IPS-15b (cell line): ENCODE measurements at regions not wholly inside any gene's neighbourhood (a gene's known extent, or its start where the extent isn't known, plus 50 kb on each side); places are given as distances from the start of the nearest gene placed in this dataset.
"Not testable (repeated sequence)": the region's sequence is repeated elsewhere in the genome, so short reads cannot be mapped to it uniquely, and the experiment has no call there.

Experiments used
- H3K27me3 ChIP-seq: one replicate; pipeline ENCODE4 v1.6.1; 2013; ENCODE audit warnings: low read length; ENCODE audit not compliant: control insufficient read depth, insufficient read depth
- H3K36me3 ChIP-seq: one replicate; pipeline ENCODE4 v1.6.1; 2013; ENCODE audit warnings: low read length; ENCODE audit not compliant: control insufficient read depth, insufficient read depth
- H3K4me1 ChIP-seq: one replicate; pipeline ENCODE4 v1.6.1; 2013; ENCODE audit warnings: mild to moderate bottlenecking, low read length; ENCODE audit not compliant: control insufficient read depth, insufficient read depth
- H3K4me3 ChIP-seq: one replicate; pipeline ENCODE4 v1.5.1; 2013; ENCODE audit warnings: low read depth, low read length
- H3K9ac ChIP-seq: one replicate; pipeline ENCODE4 v1.6.1; 2013; ENCODE audit warnings: low read depth, mild to moderate bottlenecking, low read length
- H3K9me3 ChIP-seq: one replicate; pipeline ENCODE4 v1.6.1; 2013; ENCODE audit warnings: mild to moderate bottlenecking, low read length; ENCODE audit not compliant: control insufficient read depth, insufficient read depth

- Histone ChIP-seq H3K27me3 (no peaks in the 10 kb centered on the region), H3K9ac (no peak overlapping the region), H3K36me3 (no peaks in the 10 kb centered on the region), H3K4me1 (peaks cover 17% of the 10 kb centered on the region), H3K9me3 (no peaks in the 10 kb centered on the region), H3K4me3 (no peak overlapping the region)
Measured at GRCh38 chr10:2202401-2202800, 465.1 kb upstream of the ADARB2 start.

DNA sequence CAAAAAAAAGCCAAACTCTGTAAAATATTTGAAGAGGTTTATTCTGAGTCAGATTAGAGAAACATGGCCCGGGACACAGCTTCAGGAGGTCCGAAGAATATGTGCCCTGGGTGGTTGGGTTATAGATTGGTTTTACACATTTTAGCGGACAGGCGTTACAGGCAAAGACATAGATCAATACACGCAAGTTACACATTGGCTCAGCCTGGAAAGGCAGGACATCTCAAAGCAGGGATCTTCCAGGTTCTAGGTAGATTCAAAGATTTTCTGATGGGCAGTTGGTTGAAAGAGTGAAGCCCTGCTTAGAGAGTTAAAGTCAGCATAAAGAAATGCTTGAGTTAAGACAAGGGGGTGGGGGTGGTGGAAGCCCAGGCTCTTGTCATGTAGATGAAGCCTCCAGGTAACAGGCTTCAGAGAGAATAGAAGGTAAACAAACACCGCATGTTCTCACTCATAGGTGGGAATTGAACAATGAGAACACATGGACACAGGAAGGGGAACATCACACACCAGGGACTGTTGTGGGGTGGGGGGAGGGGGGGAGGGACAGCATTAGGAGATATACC lies 464.3 kb upstream of the ADARB2 start:
- Histone ChIP-seq H3K9me3 (no peaks in the 10 kb centered on the region), H3K9ac (no peak overlapping the region), H3K36me3 (no peaks in the 10 kb centered on the region), H3K27me3 (no peaks in the 10 kb centered on the region), H3K4me1 (peaks cover 17% of the 10 kb centered on the region), H3K4me3 (no peak overlapping the region)

DNA sequence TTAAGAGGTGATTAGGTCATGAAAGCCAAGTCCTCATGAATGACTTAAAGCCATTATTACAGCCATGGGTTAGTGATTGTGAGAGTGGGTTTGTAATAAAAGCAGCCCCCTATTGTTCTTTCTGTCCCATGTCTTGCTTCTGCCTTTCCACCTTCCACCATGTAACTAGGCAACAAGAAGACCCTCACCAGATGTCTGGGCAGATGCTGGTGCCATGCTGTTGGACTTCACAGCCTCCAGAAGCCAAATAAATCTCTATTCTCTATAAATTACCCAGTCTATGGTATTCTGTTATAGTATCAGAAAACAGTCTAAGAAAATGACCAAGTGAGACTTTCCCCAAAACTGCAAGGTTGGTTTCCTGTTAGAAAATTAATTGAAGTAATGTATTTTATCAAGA lies 460.3 kb upstream of the ADARB2 start:
- no peaks in the 10 kb centered on the region for H3K9me3 ChIP-seq
- no peak overlapping the region for H3K4me3 ChIP-seq

DNA sequence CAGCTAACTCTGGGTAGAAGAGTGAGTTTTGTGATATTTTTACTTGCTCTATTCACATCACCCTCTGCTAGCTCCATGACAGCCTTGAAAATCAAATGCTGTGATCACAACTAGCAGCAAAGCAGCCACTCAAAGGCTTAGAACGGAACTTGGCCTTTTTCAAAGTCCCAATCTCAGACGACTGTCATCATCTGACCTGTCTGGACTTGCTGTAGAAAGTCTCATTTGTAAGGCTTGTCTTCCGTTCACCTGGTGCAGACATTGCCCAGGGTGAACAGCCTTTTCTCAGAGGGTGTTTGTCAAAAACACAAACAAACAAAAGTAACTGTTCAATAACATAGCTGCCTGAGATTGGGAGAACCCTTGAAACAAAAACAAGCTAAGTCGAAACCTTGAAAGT lies 458.9 kb upstream of the ADARB2 start:
- Histone ChIP-seq H3K9ac (no peak overlapping the region), H3K9me3 (no peaks in the 10 kb centered on the region), H3K36me3 (no peaks in the 10 kb centered on the region), H3K4me3 (no peak overlapping the region), H3K4me1 (peaks cover 4% of the 10 kb centered on the region), H3K27me3 (no peaks in the 10 kb centered on the region)

More for the DNA sequence above, 460.3 kb upstream of the ADARB2 start:
- Histone ChIP-seq H3K4me1 (peaks cover 14% of the 10 kb centered on the region), H3K27me3 (no peaks in the 10 kb centered on the region), H3K36me3 (no peaks in the 10 kb centered on the region), H3K9ac (no peak overlapping the region)

- not testable (repeated sequence) for H3K9ac ChIP-seq, H3K9me3 ChIP-seq, H3K36me3 ChIP-seq
Measured at GRCh38 chr10:2189356-2189755, 452.0 kb upstream of the ADARB2 start.

GRCh38 chr10:2188371-2188770 lies 451.0 kb upstream of the ADARB2 start:
- H3K4me3 ChIP-seq: no peak overlapping the region
- no peaks in the 10 kb centered on the region for H3K36me3 ChIP-seq
- no peak overlapping the region for H3K9ac ChIP-seq
- H3K9me3 ChIP-seq: no peaks in the 10 kb centered on the region
- no peaks in the 10 kb centered on the region for H3K4me1 ChIP-seq
- H3K27me3 ChIP-seq: no peaks in the 10 kb centered on the region

More at GRCh38 chr10:2189356-2189755, 452.0 kb upstream of the ADARB2 start:
- H3K27me3 ChIP-seq, H3K4me1 ChIP-seq, H3K4me3 ChIP-seq: not testable (repeated sequence)

GRCh38 chr10:2173327-2173726 lies 436.0 kb upstream of the ADARB2 start:
- H3K36me3 ChIP-seq: no peaks in the 10 kb centered on the region

DNA sequence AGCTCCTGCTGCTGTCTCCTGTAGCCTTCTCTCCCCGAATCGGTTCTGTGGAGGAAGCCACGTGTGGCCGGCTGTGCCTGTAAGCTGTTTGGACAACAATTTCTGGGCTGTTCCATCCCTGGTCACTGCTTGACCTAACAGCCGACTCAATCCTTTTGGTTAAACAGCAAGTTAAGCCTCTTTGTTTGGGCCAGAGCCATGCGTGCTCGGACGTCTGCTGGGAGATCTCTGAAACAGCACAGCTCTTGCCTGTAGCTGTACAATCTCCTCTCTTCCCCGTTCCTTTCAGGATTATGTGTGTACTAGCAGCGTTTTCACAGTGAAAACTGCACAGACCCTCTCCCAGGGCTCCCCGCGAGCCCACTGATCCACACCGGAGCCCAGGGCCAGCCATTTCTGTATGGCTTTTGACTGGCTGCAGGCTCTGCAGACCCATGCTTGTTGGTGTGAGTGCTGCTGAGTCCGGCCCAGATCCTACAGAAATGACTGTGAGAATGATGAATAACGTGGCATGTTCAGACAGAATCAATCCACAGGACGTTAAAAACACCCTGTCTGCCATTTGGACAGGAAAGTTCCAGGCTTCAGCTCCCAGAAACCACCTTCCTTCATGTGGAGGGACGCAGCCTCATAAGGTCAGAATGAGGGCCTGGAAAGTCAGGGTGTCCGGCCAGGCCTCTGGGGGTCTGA lies 428.6 kb upstream of the ADARB2 start:
- Histone ChIP-seq H3K4me3 (no peak overlapping the region), H3K4me1 (no peaks in the 10 kb centered on the region), H3K27me3 (no peaks in the 10 kb centered on the region), H3K9me3 (no peaks in the 10 kb centered on the region), H3K9ac (peak overlapping the region; percentile 43), H3K36me3 (no peaks in the 10 kb centered on the region)

More at GRCh38 chr10:2173327-2173726, 436.0 kb upstream of the ADARB2 start:
- no peaks in the 10 kb centered on the region for H3K9me3 ChIP-seq
- no peaks in the 10 kb centered on the region for H3K4me1 ChIP-seq
- H3K4me3 ChIP-seq: no peak overlapping the region
- no peak overlapping the region for H3K9ac ChIP-seq
- no peaks in the 10 kb centered on the region for H3K27me3 ChIP-seq

GRCh38 chr10:2150288-2150687 lies 413.0 kb upstream of the ADARB2 start:
- H3K27me3 ChIP-seq: no peaks in the 10 kb centered on the region
- no peaks in the 10 kb centered on the region for H3K36me3 ChIP-seq
- H3K4me1 ChIP-seq: no peaks in the 10 kb centered on the region
- no peak overlapping the region for H3K9ac ChIP-seq
- H3K9me3 ChIP-seq: no peaks in the 10 kb centered on the region
- H3K4me3 ChIP-seq: no peak overlapping the region

DNA sequence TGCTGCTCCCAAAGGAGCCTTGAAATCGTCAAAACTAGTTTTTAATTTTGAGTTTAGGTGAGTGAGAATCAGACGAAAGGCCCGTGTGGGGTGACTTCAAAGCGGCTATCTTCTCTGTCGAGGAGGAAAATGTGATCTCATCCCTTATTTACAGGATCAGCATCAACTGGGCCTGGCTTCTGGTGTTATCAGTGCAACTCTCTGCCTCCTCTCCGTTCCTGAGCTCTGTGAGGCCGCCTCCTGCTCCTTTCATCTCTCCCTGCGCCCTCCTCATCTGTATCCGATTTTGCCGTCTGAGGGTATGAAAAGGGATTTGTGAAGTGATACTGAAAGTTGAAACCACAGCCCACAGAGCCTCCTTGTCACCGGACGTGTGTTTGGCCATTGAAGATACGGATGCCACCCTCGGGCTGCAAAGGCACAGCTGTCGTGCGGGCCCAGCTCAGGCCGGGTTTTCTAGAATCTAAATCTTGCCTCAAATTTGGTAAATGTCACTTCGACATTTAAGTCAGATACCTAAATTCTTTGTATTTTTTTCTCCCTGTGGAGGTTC lies 408.7 kb upstream of the ADARB2 start:
- Histone ChIP-seq H3K4me1 (no peaks in the 10 kb centered on the region), H3K9me3 (no peaks in the 10 kb centered on the region), H3K36me3 (no peaks in the 10 kb centered on the region), H3K4me3 (no peak overlapping the region), H3K9ac (no peak overlapping the region), H3K27me3 (no peaks in the 10 kb centered on the region)

- no peaks in the 10 kb centered on the region for H3K9me3 ChIP-seq
- no peaks in the 10 kb centered on the region for H3K36me3 ChIP-seq
- no peaks in the 10 kb centered on the region for H3K4me1 ChIP-seq
- H3K4me3 ChIP-seq: no peak overlapping the region
- no peak overlapping the region for H3K9ac ChIP-seq
- no peaks in the 10 kb centered on the region for H3K27me3 ChIP-seq
Measured at GRCh38 chr10:2145491-2145890, 408.2 kb upstream of the ADARB2 start.

GRCh38 chr10:2144584-2144983 lies 407.3 kb upstream of the ADARB2 start:
- no peak overlapping the region for H3K4me3 ChIP-seq
- H3K9ac ChIP-seq: no peak overlapping the region
- no peaks in the 10 kb centered on the region for H3K4me1 ChIP-seq
- H3K9me3 ChIP-seq: no peaks in the 10 kb centered on the region
- no peaks in the 10 kb centered on the region for H3K27me3 ChIP-seq
- H3K36me3 ChIP-seq: no peaks in the 10 kb centered on the region
